CD4-positive, alpha-beta T cell treated with Interleukin-15 for 1 hour (primary cell): ENCODE measurements at regions not wholly inside any gene's neighbourhood (a gene's known extent, or its start where the extent isn't known, plus 50 kb on each side); places are given as distances from the start of the nearest gene placed in this dataset.
"Not testable (repeated sequence)": the region's sequence is repeated elsewhere in the genome, so short reads cannot be mapped to it uniquely, and the experiment has no call there.

ENCODE experiments used
- DNase-seq: peaks from one replicate; pipeline ENCODE4 v3.0.0-alpha.2; 2020

- DNase-seq: not testable (repeated sequence)
Observed at GRCh38 chr1:817071-817599, 106.6 kb upstream of the SAMD11 start.

- not testable (repeated sequence) for DNase-seq
Observed at GRCh38 chr1:817658-818617, 105.8 kb upstream of the SAMD11 start.

- DNase-seq: no peak
Observed at GRCh38 chr1:818618-819291, 105.0 kb upstream of the SAMD11 start.

- DNase-seq: no peak
Observed at GRCh38 chr1:820962-821361, 102.8 kb upstream of the SAMD11 start.

- DNase-seq: not testable (repeated sequence)
Observed at GRCh38 chr1:826808-827207, 96.9 kb upstream of the SAMD11 start.

GRCh38 chr1:827211-828063, 96.3 kb upstream of the SAMD11 start:
- DNase-seq: peak; percentile 94

- not testable (repeated sequence) for DNase-seq
Observed at GRCh38 chr1:829324-829723, 94.4 kb upstream of the SAMD11 start.

GRCh38 chr1:829932-830331, 93.8 kb upstream of the SAMD11 start:
- DNase-seq: not testable (repeated sequence)

GRCh38 chr1:830750-831149, 93.0 kb upstream of the SAMD11 start:
- not testable (repeated sequence) for DNase-seq

- DNase-seq: no peak
Observed at GRCh38 chr1:831522-831921, 92.2 kb upstream of the SAMD11 start.

GRCh38 chr1:832136-832535, 91.6 kb upstream of the SAMD11 start:
- DNase-seq: no peak

- DNase-seq: not testable (repeated sequence)
Observed at GRCh38 chr1:833226-833625, 90.5 kb upstream of the SAMD11 start.

- not testable (repeated sequence) for DNase-seq
Observed at GRCh38 chr1:835509-835908, 88.2 kb upstream of the SAMD11 start.

GRCh38 chr1:837601-838000, 86.1 kb upstream of the SAMD11 start:
- not testable (repeated sequence) for DNase-seq

GRCh38 chr1:838291-838690, 85.4 kb upstream of the SAMD11 start:
- DNase-seq: not testable (repeated sequence)

GRCh38 chr1:840592-840991, 83.1 kb upstream of the SAMD11 start:
- DNase-seq: not testable (repeated sequence)

- DNase-seq: not testable (repeated sequence)
Observed at GRCh38 chr1:841671-842425, 81.9 kb upstream of the SAMD11 start.

- DNase-seq: not testable (repeated sequence)
Observed at GRCh38 chr1:842799-843198, 80.9 kb upstream of the SAMD11 start.

- DNase-seq: not testable (repeated sequence)
Observed at GRCh38 chr1:843946-844345, 79.8 kb upstream of the SAMD11 start.

GRCh38 chr1:844472-845026, 79.2 kb upstream of the SAMD11 start:
- DNase-seq: no peak

GRCh38 chr1:845641-846040, 78.1 kb upstream of the SAMD11 start:
- DNase-seq: not testable (repeated sequence)
